ENCODE measurements at regions not wholly inside any gene's neighbourhood (a gene's known extent, or its start where the extent isn't known, plus 50 kb on each side); places are given as distances from the start of the nearest gene placed in this dataset.

- Histone ChIP-seq H3K27ac (ENCODE audit: low read length) (no peak overlapping the region), H3K27me3 (ENCODE audit: control insufficient read depth, insufficient read depth, low read length) (no peaks in the 10 kb centered on the region)
- CTCF ChIA-PET: no interaction called here
Measured at GRCh38 chrX:97704881-97705280, 821.2 kb downstream of the RPA4 start.

GRCh38 chrX:97705936-97706335, 822.2 kb downstream of the RPA4 start:
- Histone ChIP-seq H3K27me3 (ENCODE audit: control insufficient read depth, insufficient read depth, low read length) (no peaks in the 10 kb centered on the region), H3K4me3 (ENCODE audit: low read depth in 2 of 2, low read length in 2 of 2) (no peak overlapping the region), H3K27ac (ENCODE audit: low read length) (no peak overlapping the region), H3K36me3 (ENCODE audit: control insufficient read depth, insufficient read depth, low read length) (no peaks in the 10 kb centered on the region), H3K9me3 (ENCODE audit: control insufficient read depth, insufficient read depth, low read depth, low read length) (no peaks in the 10 kb centered on the region), H3K4me1 (ENCODE audit: control insufficient read depth, insufficient read depth, low read length) (no peaks in the 10 kb centered on the region)
- DNase-seq (ENCODE audit: low read depth, low spot score) (no peak), ATAC-seq (no peak)
- intact Hi-C loops (cut with micrococcal nuclease; ENCODE audit: unreplicated experiment) (no loop called here), in situ Hi-C loops (cut with HindIII; ENCODE audit: low pct_unique_long_range_greater_than_20kb, low sequenced_read_pairs) (no loop called here)
- ChIA-PET POLR2A (no interaction called here), CTCF (no interaction called here)
- no peak for TF ChIP-seq REST (IDR thresholded peaks at IDR 0.05; ENCODE audit: insufficient read depth in 1 of 2, low read depth in 2 of 2, low read length in 1 of 2)
- no peak for TF ChIP-seq TCF7L2 (IDR thresholded peaks at IDR 0.05; ENCODE audit: low read depth, low read length)
- no peak for TF ChIP-seq POLR2AphosphoS5 (IDR thresholded peaks at IDR 0.05; ENCODE audit: low read depth, low read length)
- TF ChIP-seq CTCF (IDR thresholded peaks at IDR 0.05): no peak
- no TSS peak for BruUV-seq (replicated peaks)

More at GRCh38 chrX:97704881-97705280, 821.2 kb downstream of the RPA4 start:
- Histone ChIP-seq H3K36me3 (ENCODE audit: control insufficient read depth, insufficient read depth, low read length) (no peaks in the 10 kb centered on the region), H3K4me3 (ENCODE audit: low read depth in 2 of 2, low read length in 2 of 2) (no peak overlapping the region), H3K4me1 (ENCODE audit: control insufficient read depth, insufficient read depth, low read length) (no peaks in the 10 kb centered on the region), H3K9me3 (ENCODE audit: control insufficient read depth, insufficient read depth, low read depth, low read length) (no peaks in the 10 kb centered on the region)
- no peak for ATAC-seq
- in situ Hi-C loops (cut with HindIII; ENCODE audit: low pct_unique_long_range_greater_than_20kb, low sequenced_read_pairs): no loop called here
- POLR2A ChIA-PET: no interaction called here
- TF ChIP-seq TCF7L2 (IDR thresholded peaks at IDR 0.05; ENCODE audit: low read depth, low read length) (no peak), SIN3A (IDR thresholded peaks at IDR 0.05; ENCODE audit: borderline replicate concordance, insufficient read depth, low read depth, low read length) (no peak), POLR2AphosphoS5 (IDR thresholded peaks at IDR 0.05; ENCODE audit: low read depth, low read length) (no peak), REST (IDR thresholded peaks at IDR 0.05; ENCODE audit: insufficient read depth in 1 of 2, low read depth in 2 of 2, low read length in 1 of 2) (no peak), CTCF (IDR thresholded peaks at IDR 0.05) (no peak)
- no TSS peak for BruUV-seq (replicated peaks)
- no peak for DNase-seq (ENCODE audit: low read depth, low spot score)
- intact Hi-C loops (cut with micrococcal nuclease; ENCODE audit: unreplicated experiment): no loop called here
